HG03159 (cell line): ENCODE measurements at regions not wholly inside any gene's neighbourhood (a gene's known extent, or its start where the extent isn't known, plus 50 kb on each side); places are given as distances from the start of the nearest gene placed in this dataset.

Experiments used
- ATAC-seq: cut with Tn5 transposase; IDR thresholded peaks from one replicate; pipeline ENCODE4 v1.9.1; 2021; ENCODE audit warnings: mild to moderate bottlenecking, moderate library complexity; ENCODE audit not compliant: unreplicated experiment

DNA sequence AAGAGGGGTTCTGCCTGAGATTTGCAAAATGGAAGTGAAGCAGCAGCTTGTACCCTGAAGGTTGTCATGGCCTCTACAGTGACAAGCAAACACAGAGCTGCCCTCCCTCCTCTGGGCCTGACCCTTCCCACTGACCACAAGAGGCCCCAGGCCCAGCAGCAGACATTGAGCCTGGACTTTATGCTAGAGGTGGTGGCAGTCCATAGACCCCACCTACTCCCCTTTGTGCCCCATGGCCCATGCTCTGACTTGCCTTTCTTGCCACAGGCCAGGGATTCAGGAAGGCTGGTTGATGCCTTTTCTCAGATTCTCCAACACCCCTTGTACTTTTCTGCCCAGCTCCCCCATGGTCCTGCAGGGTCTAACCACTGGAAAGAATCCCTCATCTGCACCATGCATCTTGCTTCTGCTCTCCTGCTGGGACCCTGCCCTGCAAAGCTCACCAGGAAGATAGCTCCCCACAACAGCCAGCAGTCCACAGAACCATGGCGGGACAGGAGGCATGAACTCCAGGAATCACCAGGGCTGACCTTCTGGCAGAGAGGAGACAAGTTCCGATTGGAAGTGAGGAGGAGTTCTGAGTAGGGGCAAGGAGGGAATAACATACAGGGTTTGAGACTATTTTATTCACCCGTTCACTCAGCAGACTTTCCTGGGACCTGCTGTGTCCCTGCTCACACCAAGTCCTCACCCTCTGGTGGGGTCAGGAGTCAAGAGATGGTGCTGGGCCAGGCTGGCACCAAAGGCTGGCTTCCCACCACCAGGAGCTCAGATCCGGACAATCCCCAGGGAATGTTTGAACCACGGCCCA is 263.8 kb downstream of the SYK start:
- ATAC-seq: no peak

- no peak for ATAC-seq
These were observed 264.4 kb downstream of the SYK start for GRCh38 chr9:91066042-91066415.

GRCh38 chr9:91066856-91067255 is 265.2 kb downstream of the SYK start:
- ATAC-seq: no peak

DNA sequence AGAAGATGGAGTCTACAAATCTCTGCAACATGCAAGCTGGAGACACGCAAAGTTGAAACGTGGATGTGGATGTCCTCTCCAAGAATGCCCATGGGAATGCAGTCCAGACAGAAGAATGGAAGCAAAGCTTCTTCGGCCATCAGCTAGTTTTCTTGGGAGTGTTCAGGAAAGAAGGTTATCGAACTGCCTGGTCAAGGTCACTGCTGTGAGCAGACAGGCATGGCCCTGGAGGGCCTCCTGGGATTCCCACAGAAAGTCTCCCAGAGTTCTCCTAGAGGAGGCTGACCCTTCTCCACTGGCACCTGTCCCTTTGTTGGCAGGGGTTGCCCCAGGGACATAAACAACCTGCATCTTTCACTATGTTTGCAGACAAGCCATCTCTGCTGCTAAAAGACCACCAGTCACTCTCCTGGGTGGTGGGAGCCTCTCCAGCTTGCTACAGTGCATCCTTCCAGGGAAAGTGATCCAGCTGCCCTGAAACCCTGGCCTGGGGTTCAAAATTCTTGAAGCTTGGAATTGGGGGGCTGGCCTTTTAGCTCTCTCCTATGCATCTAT is 265.8 kb downstream of the SYK start:
- no peak for ATAC-seq

DNA sequence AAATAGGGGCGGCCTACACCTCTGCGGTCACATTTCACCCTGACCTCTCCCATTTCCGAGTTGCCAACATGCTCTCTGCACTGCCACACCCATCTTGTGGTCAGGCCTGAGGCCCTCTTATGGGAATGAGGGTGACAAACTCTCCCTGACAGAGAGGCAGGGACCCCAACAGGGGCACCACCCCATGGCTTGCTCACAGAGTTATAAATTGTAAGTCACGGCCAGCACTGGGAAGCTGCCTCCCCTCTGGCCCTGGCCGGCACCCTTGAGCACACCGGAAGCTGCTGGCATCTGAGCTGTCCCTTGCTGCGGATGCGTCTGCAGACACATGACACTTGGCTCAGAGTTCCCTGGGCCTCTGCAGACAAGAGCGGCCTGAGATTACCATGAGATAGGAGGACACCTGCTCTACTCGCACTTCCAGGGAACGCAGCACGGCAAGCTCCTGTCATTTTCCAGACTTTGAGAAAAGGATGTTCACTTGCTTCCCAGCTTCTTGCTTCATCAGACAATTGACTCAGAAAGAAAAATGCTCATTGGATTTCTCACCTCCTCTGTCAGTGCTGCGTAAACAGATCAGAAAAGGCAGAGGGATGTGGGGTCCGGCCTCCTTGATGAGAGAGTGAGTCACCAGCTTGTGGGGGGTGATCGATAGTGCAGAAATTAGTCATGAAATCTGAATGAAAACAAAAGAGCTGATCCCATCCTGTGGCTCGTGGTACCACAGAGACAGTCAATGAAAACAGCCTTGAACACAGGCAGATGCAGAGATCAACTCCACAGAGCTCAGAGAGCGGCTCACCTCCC is 269.8 kb downstream of the SYK start:
- no peak for ATAC-seq

DNA sequence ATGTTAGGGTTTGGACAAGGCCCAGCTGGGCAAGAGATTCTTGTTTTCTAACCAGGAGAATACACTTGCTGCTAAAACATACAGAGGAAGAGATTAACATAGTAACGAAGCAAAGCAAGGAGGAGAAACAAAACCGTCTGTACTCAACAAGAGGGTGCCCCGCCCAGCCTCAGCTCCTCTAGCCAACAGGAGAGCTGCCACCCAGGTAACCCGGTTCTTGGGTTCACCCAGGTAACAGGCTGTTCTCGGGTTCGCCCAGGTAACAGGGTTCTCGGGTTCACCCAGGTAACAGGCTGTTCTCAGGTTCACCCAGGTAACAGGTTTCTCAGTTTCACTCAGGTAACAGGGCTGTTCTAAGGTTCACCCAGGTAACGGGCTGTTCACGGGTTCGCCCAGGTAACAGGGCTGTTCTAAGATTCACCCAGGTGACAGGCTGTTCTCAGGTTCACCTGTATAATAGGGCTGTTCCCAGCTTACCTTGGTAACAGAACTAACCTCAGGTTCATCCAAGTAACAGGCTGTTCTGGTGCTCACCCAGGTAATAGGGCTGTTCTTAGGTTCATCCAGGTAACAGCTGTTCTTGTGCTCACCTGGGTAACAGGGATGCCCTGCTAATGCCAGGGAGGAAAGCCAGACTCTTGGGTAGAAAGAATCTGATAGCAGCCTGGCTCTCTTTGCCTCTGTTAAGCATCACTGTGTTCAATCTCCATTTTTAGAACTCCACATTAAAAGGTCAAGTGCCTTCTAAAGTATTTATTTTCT is 271.6 kb downstream of the SYK start:
- ATAC-seq: no peak

DNA sequence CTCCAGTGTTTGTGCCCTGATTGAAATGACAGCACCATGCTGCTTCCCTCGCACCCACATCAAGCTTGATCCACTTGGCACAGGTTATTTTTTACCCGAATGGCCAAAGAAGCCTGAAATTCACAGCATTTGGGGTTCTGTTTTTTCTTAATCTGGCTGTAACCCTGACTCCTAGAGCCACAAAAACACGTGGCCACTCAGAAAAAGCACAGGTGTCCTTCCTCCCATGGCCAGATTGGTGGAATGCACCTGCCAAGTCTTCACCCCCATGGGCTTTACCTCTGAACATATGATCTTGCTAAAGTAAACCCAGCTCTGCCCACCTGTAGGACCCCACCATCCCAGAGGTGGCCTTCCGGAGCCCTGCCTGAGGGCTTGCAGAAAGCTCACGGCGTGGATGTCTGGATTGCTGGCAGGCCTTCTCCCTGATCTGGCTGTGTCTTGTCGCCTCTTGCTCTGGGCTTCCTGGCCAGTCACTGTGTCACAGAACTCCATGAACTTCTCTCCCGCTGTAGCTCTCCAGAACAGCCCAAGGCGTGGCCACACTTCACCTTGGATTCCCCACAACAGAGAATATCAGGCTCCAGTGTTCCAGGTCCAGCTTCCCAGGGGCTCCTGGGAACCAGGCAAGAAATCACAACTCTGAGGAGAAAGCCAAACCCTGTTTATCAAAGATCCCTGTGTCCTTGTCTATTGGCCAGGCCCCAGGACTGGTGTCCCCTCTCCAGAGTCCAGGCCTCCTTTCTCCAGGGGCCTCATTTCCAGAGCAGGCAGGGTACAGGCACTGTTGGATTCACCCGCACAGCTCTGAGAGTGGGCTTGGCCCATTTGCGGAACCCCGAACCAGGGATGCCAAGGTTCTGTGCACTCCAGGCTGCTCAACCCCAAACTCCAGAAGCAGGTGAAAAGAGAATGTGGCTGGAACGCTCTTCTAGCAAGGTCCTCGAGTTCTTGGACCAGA is 272.5 kb downstream of the SYK start:
- no peak for ATAC-seq

GRCh38 chr9:91074866-91075265 is 273.2 kb downstream of the SYK start:
- ATAC-seq: no peak

- ATAC-seq: no peak
These were observed 273.7 kb downstream of the SYK start for GRCh38 chr9:91075279-91075678.

DNA sequence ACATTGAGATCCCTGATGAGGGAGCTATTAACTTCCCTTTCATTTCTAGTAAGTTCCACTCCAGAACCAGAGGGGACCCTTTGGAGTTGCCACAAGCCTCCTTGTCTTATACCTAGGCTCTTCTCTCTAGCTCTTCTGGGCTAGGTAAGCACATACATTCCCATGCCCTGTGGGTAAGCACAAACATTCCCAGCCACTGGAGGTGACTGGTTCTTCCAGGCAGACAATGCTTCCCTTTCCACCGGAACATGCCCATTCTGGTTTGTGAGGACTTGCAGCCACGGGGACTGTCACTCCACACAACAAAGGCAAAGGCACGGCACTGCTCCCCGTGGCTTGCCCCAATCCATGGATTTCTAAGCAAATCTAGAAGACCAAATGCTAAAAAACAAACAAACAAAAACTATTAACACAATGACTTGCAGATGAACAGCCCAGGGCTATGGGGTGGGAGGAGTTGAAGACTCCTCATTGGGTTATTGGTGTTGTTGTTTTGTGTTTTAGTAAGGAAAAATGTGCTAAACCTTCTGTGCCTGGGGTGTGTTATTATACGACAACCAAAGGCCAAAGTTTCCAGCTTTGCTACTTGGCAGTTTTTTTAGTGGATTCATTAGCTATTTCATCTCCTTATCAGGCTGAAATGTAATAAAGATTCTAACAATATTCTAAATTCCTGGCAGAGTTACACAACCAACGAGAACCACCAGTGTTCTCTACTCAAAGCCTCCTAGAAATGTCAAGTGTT is 276.2 kb downstream of the SYK start:
- no peak for ATAC-seq

- no peak for ATAC-seq
These were observed 276.7 kb downstream of the SYK start for GRCh38 chr9:91078369-91078695.

GRCh38 chr9:91082731-91083130 is 279.0 kb downstream of the AUH start:
- ATAC-seq: no peak

DNA sequence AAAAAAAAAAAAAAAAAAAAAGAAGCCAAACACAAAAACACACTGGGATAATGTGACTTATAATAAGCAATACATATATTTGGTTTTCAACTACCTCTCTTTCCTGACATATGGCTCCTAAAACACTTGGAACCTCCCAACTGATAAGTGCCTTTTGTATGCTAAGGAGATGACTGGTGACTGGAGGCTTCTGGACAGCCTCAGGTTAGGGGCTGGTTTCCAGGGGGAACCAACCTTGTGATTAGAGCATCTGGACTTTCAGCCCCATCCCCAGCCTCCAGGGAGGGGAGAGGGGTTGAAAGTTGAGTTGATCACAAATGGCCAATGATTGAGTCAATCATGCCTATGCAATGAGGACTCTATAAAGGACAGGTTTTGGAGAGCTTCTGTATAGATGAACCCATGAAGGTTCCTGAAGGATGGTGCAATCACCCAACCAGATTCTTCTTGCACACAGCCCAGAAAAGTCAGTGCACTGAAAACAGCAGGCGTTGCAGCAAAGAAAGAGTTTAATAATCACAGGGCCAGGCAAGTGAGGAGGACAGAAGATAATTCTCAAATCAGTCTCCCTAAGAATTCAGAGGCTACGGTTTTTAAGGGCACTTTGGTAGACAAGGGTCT is 276.7 kb downstream of the AUH start:
- ATAC-seq: no peak

DNA sequence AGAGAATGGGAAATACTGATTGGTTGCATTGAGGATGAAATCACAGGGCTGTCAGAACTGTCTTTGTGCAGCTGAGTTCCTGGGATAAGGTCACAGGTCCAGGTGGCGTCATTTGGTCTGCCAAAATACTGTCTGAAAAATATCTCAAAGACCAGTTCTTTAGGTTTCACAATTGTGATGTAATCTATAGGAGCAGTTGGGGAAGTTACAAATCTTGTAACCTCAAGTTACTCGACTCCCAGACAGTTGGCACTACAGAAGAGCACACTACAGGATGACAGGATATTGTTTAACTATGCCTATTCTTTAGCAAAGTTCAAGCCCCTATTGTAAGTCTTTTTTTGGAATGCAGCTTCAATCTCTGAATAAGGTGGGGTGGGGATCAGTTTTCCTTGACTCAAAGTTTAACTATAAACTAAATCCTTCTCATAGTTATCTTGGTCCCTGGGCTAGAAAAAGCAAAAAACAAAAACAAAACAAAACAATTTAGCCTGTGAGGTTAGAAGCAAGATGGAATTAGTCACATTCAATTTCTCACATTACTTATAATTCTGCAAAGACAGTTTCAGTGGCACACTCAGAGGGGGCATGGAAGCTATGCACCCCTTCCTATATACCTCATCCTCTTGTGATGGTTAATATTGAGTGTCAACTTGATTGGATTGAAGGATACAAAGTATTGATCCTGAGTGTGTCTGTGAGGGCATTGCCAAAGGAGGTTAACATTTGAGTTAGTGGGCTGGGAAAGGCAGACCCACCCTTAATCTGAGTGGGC is 276.0 kb downstream of the AUH start:
- ATAC-seq: no peak

- ATAC-seq: no peak
These were observed 274.9 kb downstream of the AUH start for GRCh38 chr9:91086657-91087461.

DNA sequence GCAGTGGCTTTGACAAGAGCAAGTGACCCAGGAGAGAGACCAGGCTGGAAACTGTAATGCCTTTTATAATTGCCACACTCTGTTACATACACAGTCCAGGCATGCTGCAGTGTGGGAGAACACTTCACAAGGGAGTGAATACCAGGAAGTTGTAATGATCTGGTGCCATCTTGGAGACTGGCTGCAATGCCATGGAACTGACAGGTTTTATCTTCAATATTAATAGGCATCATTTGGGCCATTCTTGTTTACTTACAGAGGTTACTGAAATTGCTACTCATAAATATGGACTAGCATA is 274.3 kb downstream of the AUH start:
- no peak for ATAC-seq

GRCh38 chr9:91089405-91090129 is 272.2 kb downstream of the AUH start:
- no peak for ATAC-seq
